Coronary artery (tissue), 2 donors: ENCODE measurements at regions not wholly inside any gene's neighbourhood (a gene's known extent, or its start where the extent isn't known, plus 50 kb on each side); places are given as distances from the start of the nearest gene placed in this dataset.

Experiments
- DNase-seq: peaks from one replicate; pipeline ENCODE4 v3.0.0-alpha.2; 2017; ENCODE audit warnings: low spot score
- H3K27ac ChIP-seq, 2 donors: fragments of 200-600 bp; sonication (generic); one replicate each; pipeline ENCODE4 v1.5.1; 2016 to 2019
- H3K4me3 ChIP-seq: fragments of 200-600 bp; sonication (generic); 2 replicates; pipeline ENCODE4 v1.5.1; 2016; ENCODE audit warnings: mild to moderate bottlenecking, moderate library complexity
- CTCF ChIP-seq: fragments of 200-600 bp; sonication (generic); IDR thresholded peaks from one replicate; pipeline ENCODE4 v1.5.1; 2019; ENCODE audit warnings: antibody characterized with exemption

DNA sequence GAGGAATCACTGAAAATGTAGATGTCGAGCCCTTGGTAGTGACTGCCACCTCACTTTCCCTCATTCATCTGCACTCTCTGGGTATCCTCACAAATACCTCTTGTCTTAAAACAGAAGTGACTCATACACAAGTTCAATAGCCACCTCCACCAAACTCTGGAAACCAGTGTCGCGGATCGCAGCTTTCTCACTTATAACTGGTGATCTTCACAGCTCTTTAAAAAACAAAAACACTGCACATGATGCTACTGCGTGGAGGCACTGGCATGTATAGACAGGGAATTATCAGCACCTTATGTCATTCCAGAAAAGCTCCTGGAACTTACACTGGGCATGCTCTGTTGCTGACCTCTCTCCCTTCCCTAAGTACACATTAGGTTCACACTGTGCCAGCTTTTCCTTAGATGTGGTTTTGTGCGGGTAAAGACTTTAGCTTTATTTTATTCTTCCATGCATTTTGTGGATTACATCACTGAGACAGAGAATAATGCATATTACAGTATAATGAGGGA is 425.5 kb upstream of the CADM1 start:
- no peak overlapping the region for H3K4me3 ChIP-seq
- no peak overlapping the region for H3K27ac ChIP-seq
- DNase-seq: no peak
- TF ChIP-seq CTCF: no peak

GRCh38 chr11:115928811-115929210 is 424.6 kb upstream of the CADM1 start:
- H3K27ac ChIP-seq: no peak overlapping the region
- no peak overlapping the region for H3K4me3 ChIP-seq
- no peak for TF ChIP-seq CTCF
- DNase-seq: no peak

DNA sequence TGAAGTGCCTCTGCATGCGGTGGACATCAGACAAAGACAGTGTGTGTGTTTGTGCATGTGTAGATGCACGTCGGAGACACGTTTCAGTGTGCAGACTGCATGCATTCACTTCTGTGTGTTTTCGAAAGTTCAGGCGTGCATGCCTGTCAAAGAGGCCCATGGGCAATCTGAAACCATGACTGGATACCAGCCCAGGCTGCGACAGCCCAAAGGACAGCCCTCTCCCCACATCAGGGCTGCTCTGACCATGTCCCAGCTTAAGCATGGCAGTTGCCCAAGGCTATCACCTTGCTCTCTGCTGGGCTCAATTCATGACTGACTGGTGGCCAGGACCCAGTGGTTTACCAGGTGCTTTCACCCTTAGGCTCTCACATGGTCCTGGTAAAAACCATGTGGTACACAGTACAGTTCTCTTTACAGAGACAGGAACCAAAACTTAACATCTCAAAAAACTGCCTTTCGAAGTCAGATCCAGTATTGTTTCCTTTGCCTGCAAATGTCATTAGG is 423.7 kb upstream of the CADM1 start:
- H3K4me3 ChIP-seq: no peak overlapping the region
- no peak overlapping the region for H3K27ac ChIP-seq
- no peak for TF ChIP-seq CTCF
- no peak for DNase-seq

DNA sequence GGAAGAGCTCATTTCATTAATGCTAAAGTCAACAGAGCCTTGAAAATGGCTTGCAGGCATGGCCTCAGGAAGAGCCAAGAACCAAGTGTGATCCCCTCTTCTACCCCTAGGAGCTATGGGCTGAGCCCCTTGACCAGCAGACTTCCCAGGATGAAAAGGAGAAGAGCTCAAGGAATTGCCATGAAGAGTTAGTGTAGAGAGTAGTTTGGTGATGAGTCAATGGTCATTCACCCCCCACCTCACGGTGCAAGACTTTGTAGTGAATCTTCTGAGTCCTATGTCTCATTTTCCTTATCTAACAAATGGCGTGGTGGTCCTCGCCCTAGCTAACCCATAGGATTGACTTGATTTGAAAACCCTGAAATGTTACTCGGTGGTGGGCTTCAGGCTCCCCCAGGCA is 422.4 kb upstream of the CADM1 start:
- H3K27ac ChIP-seq: no peak overlapping the region
- no peak overlapping the region for H3K4me3 ChIP-seq
- no peak for TF ChIP-seq CTCF
- DNase-seq: no peak

GRCh38 chr11:115926138-115926537 is 421.9 kb upstream of the CADM1 start:
- no peak for DNase-seq
- Histone ChIP-seq H3K27ac (no peak overlapping the region), H3K4me3 (no peak overlapping the region)
- no peak for TF ChIP-seq CTCF

DNA sequence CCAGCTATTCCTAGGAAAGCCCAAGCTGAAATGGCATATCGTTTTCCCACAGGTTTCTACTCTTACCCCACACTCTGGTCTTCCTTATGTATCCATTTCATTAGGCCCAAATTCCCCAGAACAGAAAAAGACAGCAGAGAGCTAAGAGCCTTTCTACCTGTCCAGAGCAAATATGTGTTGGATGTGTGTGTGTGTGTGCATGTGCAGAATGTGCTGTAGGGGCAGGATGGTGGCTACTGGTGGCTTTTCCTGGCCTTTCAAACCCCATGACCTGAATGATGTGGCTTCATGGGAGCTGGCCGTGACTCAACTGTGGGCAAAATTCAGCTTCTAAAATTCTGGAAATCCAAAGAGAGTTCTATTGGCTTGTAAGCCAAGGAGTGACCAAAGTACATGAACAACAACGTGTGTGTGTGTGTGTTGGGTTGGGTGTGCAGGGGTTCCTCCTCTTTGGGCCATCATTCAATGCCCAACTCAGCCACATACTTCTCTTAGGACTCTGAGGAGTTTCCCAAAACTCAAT is 421.4 kb upstream of the CADM1 start:
- Histone ChIP-seq H3K4me3 (no peak overlapping the region), H3K27ac (no peak overlapping the region)
- no peak for DNase-seq
- TF ChIP-seq CTCF: no peak

DNA sequence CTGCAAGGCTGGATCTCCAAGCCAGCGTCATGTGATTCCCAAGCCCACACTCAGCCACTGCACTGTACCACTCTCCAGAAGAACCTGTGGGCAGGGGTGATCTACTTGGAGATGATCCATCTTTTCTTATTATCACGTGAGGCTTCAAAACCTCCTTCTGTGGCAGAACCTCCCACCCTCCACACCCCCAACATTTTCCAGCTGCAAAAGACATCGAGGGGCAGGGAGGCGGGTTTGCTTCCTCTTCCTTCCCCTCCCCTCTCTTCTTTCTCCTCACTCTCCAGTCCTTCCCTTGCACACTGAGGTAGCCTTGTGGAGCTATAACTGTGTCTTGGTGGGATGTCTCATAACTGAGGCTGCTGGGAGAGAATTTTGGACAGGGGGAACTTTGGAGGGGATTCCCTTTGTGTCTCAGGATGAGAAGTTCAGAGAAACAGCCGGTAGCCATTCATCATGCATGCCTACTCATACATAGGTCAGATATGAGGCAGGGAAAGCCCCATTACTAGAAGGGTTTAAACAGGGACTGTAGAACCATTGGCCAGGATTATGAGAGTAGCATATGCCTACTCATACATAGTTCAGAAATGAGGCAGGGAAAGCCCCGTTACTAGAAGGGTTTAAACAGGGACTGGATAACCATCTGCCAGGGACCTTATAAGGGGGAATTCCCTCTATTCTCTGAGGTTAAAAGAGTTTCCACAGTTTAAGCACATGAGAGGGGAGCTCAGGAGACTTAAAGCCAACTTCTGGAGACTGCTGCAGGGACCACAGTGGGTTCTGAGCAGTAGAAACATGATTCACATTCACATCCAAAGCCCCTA is 420.7 kb upstream of the CADM1 start:
- TF ChIP-seq CTCF: no peak
- Histone ChIP-seq H3K27ac (no peak overlapping the region), H3K4me3 (no peak overlapping the region)
- DNase-seq: no peak
